ENCODE measurements at regions not wholly inside any gene's neighbourhood (a gene's known extent, or its start where the extent isn't known, plus 50 kb on each side); places are given as distances from the start of the nearest gene placed in this dataset.

- Histone ChIP-seq H3K9me3 (ENCODE audit: severe bottlenecking) (no peaks in the 10 kb centered on the region), H3K27me3 (ENCODE audit: insufficient read depth, poor library complexity, severe bottlenecking) (no peaks in the 10 kb centered on the region), H3K36me3 (ENCODE audit: low read depth) (no peaks in the 10 kb centered on the region), H3K27ac (ENCODE audit: poor library complexity, severe bottlenecking) (no peak overlapping the region), H3K4me3 (ENCODE audit: severe bottlenecking) (no peak overlapping the region), H3K4me1 (ENCODE audit: insufficient read depth, poor library complexity, severe bottlenecking) (no peaks in the 10 kb centered on the region)
- no peak for DNase-seq (ENCODE audit: low spot score)
- no peak for TF ChIP-seq CTCF (IDR thresholded peaks at IDR 0.05; ENCODE audit: poor library complexity, severe bottlenecking)
- ATAC-seq (ENCODE audit: low read depth): peak; percentile 59
These were observed 206.9 kb upstream of the SPRED2 start for GRCh38 chr2:65639156-65639864.

GRCh38 chr2:65638443-65638842 is 206.0 kb upstream of the SPRED2 start:
- Histone ChIP-seq H3K4me3 (ENCODE audit: severe bottlenecking) (no peak overlapping the region), H3K27me3 (ENCODE audit: insufficient read depth, poor library complexity, severe bottlenecking) (no peaks in the 10 kb centered on the region), H3K27ac (ENCODE audit: poor library complexity, severe bottlenecking) (no peak overlapping the region), H3K4me1 (ENCODE audit: insufficient read depth, poor library complexity, severe bottlenecking) (no peaks in the 10 kb centered on the region), H3K9me3 (ENCODE audit: severe bottlenecking) (no peaks in the 10 kb centered on the region), H3K36me3 (ENCODE audit: low read depth) (no peaks in the 10 kb centered on the region)
- DNase-seq (ENCODE audit: low spot score) (no peak), ATAC-seq (ENCODE audit: low read depth) (no peak)
- peak; percentile 15 for TF ChIP-seq CTCF (IDR thresholded peaks at IDR 0.05; ENCODE audit: poor library complexity, severe bottlenecking)

- no peaks in the 10 kb centered on the region for H3K4me1 ChIP-seq (ENCODE audit: insufficient read depth, poor library complexity, severe bottlenecking)
- no peak for TF ChIP-seq CTCF (IDR thresholded peaks at IDR 0.05; ENCODE audit: poor library complexity, severe bottlenecking)
- H3K36me3 ChIP-seq (ENCODE audit: low read depth): no peaks in the 10 kb centered on the region
- H3K27me3 ChIP-seq (ENCODE audit: insufficient read depth, poor library complexity, severe bottlenecking): no peaks in the 10 kb centered on the region
- no peak overlapping the region for H3K27ac ChIP-seq (ENCODE audit: poor library complexity, severe bottlenecking)
- DNase-seq (ENCODE audit: low spot score) (no peak), ATAC-seq (ENCODE audit: low read depth) (no peak)
- H3K4me3 ChIP-seq (ENCODE audit: severe bottlenecking): no peak overlapping the region
- H3K9me3 ChIP-seq (ENCODE audit: severe bottlenecking): no peaks in the 10 kb centered on the region
These were observed 204.5 kb upstream of the SPRED2 start for GRCh38 chr2:65636813-65637483.

- no peak overlapping the region for H3K27ac ChIP-seq (ENCODE audit: poor library complexity, severe bottlenecking)
- DNase-seq (ENCODE audit: low spot score) (no peak), ATAC-seq (ENCODE audit: low read depth) (no peak)
- H3K4me3 ChIP-seq (ENCODE audit: severe bottlenecking): no peak overlapping the region
- TF ChIP-seq CTCF (IDR thresholded peaks at IDR 0.05; ENCODE audit: poor library complexity, severe bottlenecking): no peak
- H3K9me3 ChIP-seq (ENCODE audit: severe bottlenecking): no peaks in the 10 kb centered on the region
- peaks cover under 1% of the 10 kb centered on the region for H3K4me1 ChIP-seq (ENCODE audit: insufficient read depth, poor library complexity, severe bottlenecking)
- no peaks in the 10 kb centered on the region for H3K27me3 ChIP-seq (ENCODE audit: insufficient read depth, poor library complexity, severe bottlenecking)
- no peaks in the 10 kb centered on the region for H3K36me3 ChIP-seq (ENCODE audit: low read depth)
These were observed 203.6 kb upstream of the SPRED2 start for GRCh38 chr2:65636024-65636423.

- Histone ChIP-seq H3K36me3 (ENCODE audit: low read depth) (no peaks in the 10 kb centered on the region), H3K9me3 (ENCODE audit: severe bottlenecking) (no peaks in the 10 kb centered on the region), H3K4me1 (ENCODE audit: insufficient read depth, poor library complexity, severe bottlenecking) (peaks cover 8% of the 10 kb centered on the region), H3K4me3 (ENCODE audit: severe bottlenecking) (no peak overlapping the region), H3K27me3 (ENCODE audit: insufficient read depth, poor library complexity, severe bottlenecking) (no peaks in the 10 kb centered on the region), H3K27ac (ENCODE audit: poor library complexity, severe bottlenecking) (no peak overlapping the region)
- DNase-seq (ENCODE audit: low spot score) (no peak), ATAC-seq (ENCODE audit: low read depth) (no peak)
- no peak for TF ChIP-seq CTCF (IDR thresholded peaks at IDR 0.05; ENCODE audit: poor library complexity, severe bottlenecking)
These were observed 201.9 kb upstream of the SPRED2 start for GRCh38 chr2:65634304-65634703.

All from RWPE2 (cell line).